NAMALWA (cell line): ENCODE measurements at regions not wholly inside any gene's neighbourhood (a gene's known extent, or its start where the extent isn't known, plus 50 kb on each side); places are given as distances from the start of the nearest gene placed in this dataset.
"Not testable (repeated sequence)": the region's sequence is repeated elsewhere in the genome, so short reads cannot be mapped to it uniquely, and the experiment has no call there.

Source experiments
- DNase-seq: peaks from one replicate; pipeline ENCODE4 v3.0.0-alpha.2; 2015; ENCODE audit warnings: low spot score

DNA sequence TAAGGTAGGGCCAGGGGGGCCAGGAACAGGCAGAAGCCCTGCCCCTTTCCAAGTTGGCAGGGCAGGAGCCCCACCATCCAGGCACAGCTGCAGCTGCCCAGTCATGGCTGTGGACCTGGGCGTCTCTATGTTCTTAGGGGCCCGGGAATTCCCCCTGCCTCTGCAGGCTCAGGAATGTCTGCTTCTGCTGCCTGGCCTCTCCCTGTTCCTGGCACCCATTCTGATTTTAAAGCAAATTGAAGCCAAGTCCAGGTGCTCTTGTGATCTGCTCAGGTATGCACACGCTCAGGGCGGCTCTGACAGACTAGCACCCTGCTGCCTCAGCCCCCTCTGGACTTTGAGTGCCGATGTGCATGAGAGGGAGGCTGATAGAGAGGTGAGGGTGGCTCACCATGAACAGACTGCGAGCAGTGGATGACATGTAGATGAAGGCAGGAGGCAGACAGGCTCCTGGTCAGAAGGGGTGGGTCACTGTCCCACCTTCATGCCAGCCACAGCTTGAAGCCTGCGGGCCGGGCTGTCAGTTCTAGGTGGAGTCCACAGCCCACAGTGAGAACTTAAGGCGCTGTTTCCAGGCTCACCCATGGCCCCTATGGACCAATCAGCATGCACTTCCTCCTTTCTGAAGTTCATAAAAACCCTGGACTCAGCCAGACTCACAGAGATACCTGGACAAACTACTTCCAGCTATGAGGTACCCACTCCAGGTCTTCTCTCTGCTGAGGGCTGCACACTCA is 747.8 kb upstream of the GBE1 start:
- no peak for DNase-seq

DNA sequence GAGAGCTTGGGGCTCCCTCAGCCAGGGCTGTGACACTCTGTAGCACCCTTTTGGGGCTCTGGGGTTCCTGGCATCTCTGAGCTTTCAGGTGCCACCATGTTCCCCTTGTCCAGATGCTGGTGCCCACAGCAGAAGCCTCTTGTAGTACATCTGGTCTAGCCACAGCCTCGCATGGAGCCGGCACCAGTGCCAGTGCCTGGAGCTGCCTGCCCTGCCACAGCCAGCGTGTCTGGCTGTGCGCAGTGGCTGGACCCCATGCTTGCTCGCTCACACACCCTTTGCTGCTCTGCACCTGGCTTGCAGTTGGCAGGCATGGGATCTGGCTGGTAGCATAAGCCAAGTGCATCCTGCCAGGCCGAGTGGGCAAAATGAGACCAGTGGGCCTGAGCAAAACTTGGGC is 744.8 kb upstream of the GBE1 start:
- DNase-seq = no peak

DNA sequence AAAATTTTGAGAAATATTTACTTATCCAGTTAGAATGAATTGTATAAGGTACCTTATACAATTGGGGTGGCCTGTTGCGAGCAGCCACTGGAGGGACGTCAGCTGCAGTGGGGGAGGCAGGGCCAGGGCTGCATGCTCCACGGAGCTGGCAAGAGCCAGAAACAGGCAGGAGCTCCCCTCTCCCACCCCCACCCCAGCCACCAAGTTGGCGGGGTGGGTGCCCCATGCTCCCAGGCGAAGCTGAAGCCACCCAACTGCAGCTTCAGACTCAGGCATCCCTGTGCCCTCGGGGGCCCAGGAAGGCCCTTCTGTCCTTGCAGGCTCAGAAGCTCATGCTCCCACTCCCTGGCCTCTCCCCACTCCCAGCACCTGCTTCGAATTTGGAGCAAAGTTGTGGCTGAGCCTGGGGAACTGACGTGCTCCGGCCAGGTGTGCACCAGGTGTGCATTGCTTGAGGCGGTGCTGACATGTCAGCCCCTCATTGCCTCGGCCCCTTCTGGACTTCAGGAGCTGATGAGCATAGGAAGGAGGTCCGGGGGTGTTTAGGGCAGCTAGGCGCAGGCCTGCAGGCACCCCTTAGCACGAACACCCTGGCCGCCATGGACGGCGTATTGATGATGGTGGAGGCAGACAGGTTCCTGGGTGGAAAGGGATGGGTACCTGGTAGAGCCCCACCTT is 743.8 kb upstream of the GBE1 start:
- no peak for DNase-seq

DNA sequence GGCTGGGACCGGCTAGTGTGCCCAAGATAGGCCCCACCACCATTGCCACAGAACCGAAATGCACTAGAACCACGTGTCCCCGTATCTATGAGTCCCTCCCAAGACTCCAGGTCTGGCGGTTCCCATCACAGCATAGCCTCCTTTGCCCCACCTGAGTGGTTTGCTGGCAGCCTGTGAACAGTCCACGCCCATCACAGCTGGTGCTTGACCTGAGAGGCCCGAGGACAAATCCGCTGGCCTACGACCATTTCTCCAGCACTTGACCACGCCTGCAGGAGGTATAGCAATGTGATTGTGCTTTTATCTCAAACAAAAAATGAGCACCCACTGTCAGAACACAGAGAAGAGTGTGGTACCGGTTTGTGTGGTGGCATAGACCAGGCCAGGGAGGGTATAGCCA is 736.7 kb upstream of the GBE1 start:
- DNase-seq = no peak

DNA sequence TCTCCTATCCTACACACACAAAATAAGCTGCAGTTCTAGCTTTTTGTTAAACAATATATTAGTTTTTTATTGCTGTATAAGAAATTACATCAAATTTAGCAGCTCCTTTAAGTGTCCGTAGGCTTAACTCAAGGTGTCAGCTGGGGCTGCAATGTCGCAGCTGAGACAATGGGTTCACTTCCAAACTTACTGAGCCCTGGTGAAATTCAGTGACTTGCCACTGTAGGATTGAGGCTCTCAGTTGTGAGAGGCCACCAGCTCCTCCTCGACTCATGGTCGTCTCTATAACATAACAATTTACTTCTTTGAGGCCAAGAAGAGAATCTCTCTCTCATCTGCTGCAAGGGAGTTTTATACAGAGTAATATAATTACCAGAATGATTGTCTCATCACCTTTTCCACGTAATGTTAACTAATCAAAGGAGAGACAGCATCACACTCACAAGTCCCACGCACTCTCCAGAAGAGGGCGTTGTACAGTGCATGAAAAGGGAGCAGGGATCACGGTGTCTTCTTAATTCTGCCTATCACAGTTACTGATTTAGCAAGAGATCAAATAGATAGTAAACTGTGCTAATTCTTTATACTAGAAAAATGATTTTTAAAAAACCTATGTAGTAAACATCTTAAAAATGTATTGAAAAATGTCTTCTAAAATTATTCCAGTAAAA is 735.6 kb upstream of the GBE1 start:
- peak; percentile 39 for DNase-seq

DNA sequence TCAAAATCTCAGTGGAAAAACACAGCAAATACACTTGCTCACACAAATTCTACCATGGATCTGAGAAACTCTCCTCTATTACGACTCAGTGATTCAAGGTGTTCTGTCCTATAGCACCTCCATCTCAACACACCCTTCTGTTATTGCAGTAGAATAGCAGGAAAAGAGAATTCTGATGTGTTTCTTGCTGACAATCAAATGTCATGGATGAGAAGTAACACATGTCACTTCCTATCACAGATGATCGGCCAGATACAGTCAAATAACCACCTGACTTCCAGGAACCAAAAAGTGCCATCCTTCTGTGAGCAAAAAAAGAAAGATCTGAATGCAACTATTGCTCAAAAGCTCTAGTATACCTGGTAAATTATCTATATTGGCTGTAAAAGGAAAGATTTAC is 734.2 kb upstream of the GBE1 start:
- DNase-seq = no peak

DNA sequence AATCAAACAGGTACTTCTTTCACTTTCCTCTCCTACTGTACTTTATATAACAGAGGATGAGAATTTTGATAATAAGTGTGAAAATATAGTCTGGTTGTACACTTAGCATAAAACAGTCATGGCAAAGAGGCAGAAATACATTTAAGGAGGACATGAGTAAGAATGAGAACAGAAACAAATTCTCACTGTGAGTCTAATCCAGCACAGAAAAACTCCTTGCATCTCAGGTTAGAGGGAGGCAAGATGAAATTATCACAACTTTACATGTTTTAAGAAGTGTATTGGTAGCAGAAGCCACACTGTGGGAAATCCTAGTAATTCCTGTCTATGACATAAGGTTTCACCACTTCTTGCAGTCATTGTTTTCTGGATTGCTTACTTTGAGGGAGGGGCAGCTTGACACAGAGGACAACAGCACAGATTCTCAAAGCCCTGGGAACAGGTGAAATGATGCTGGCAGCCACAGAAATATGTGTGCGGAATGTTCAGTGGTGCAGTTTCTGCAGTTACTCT is 733.6 kb upstream of the GBE1 start:
- no peak for DNase-seq

DNA sequence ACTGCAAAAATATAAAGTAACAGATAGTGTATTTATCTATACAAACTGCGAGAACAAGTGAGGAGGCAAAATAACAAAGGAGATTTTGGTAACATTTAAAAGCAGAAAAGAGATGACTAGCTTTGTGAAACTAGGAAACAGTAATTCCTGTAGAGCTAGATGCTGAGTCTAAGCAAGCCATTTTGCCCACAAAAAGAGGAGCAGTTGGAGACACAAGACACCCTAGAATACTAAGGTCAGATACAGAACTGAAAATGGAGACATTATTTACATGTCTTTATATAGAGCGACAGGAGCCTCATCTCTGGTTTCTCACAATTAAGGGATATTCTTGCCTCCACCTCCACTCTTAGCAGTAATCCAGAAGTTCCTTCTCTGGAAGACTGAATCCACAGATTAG is 732.4 kb upstream of the GBE1 start:
- DNase-seq = no peak

DNA sequence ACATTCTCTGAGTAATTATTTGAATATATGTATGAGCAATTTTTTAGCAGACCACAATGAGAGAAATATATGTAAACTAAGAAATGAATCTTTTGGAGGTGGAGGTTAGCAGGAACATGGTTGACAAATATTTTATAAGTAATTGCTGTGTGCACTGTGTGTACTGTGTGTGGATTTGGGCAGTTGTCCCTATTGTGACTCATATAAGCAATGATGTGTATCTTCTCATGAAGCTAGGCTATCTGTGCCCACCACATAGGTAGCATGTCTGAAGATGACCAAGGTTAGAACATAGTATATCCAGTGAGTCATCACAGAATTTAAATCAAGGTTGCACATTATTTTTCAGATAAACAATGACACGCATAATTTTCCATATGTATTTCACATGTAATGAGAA is 713.9 kb upstream of the GBE1 start:
- no peak for DNase-seq

DNA sequence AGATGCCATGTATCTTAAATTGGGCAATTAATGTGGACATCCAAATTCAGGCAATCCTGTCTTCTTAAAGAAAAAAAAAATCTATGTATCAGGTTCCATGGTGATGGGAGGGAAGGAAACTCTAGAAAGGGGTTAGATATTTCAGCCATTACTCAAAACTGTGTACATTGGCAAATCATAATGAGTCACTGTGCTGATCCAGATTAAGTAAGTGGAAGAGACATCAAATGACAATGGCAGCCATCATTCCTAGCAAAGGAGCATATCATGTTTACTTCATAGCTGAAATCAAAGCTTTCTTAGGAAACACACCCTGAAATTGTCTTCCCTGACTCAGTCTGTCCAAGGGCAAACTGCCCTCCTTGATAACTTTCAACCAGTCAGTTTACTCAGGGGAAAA is 713.3 kb upstream of the GBE1 start:
- no peak for DNase-seq

DNA sequence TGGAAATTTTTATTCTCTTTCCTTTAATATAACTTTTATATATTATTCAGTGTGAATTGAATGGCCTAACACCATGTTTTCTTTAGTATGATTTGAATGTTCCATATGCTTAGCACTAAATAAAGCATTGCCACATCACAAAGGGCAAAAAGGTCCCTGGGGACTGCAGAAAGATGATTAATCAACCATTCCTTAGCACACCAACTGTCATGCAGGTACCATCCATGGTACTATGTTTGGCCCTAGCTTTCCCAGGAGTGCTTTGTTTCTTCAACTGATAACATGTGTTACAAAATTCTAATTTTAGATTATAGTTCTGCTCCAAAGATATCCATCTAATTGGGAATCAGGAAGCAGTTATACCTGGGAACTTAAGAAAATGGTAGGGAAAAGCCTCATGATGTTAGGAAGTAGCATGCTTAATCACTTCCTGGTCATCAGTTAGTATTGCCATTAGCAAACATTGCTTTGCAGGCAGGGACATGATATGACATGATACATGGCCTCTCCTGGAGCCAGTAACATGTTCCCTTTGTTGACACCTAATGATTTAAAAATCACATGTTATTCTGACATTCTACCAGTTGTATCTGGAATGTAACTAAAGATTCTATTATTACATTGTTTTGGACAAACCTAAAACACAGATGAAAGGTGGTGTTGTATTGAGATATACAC is 712.6 kb upstream of the GBE1 start:
- DNase-seq = no peak

DNA sequence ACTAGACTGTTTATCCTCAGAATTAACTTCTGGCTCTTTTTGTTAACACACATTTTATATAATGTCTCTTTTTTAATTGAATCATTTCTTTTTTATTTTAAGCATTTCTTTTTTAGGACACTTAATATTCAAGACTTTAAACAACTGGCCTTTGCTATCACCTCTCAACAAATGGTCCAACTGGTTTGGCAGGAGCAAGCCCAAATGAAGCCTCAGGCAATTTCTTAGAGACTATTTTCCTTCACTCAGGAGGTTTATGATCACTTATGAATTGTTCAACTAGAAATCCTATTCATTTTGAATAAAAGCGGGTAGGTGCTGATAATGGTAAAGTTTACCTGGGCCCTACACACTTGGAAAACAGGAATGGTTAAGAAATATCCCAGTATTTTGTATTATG is 705.6 kb upstream of the GBE1 start:
- DNase-seq = no peak

DNA sequence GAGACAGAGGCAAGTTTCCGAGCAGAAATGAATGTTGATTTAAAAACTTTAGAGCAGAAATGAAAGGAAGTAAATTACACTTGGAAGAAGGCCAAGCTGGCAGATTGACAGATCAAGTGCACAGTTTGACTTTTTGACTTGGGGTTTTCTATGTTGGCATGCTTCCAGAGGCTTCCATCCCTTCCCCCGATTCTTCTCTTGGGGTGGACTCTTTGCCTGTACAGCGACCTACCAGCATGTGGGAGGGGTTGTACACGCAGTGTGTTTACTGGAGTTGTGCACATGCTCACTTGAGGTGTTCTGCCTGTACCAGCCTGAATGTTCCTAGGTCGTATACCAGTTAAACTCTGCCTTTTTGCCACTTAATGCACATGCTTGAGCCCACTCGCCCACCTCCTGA is 701.5 kb upstream of the GBE1 start:
- no peak for DNase-seq

DNA sequence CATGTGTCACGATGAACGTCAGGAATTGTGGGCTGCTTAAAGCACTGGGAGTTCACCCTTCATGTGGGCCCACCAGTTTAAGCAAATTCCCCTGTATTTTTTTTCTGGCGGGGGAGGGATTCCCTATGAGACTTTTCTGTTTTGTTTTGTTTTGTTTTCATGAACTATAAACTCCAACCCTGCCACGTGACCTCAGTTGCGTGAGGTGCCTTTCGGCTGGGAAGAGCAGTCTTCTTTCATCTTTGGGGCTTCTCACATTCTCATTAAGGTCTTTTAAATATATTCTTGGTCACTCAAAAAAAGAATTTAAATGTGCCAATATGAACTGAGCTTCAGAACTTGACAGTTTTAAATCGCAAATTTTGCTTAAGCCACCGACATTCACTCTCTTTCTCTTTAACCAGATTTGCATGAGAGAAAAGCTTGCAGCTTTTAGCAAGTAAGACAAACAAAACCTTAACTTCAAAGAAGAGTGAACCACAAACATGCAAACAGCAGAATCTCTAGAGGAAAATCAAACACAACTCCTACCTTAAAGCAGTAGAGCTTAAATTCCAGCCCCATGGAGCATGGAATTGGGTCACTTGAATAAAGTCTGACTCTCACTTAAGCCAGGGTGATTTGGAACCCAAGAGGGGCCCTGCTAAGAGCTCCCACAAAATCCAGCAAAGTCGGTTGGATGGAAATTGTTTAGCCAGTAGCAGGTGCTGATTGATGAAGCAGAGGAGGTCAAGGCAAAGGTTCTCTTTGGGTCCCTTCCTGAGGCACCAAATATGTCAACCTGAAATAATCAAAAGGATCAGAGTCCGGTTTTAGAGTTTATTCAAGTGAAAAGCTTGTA is 699.8 kb upstream of the GBE1 start:
- no peak for DNase-seq

DNA sequence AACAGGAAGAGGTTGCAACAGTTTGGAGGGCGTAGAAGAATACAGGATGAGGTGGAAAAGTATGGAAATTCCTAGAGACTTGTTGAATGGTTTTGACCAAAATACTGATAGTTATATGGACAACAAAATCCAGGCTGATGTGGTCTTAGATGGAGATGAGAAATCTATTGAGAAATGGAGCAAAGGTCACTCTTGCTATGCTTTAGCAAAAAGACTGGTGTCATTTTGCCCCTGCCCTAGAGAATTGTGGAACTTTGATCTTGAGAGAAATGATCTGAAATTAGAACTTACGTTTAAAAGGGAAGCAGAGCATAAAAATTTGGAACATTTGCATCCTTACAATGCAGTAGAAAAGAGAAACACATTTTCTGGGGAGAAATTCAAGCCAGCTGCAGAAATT is 686.9 kb upstream of the GBE1 start:
- DNase-seq = no peak

DNA sequence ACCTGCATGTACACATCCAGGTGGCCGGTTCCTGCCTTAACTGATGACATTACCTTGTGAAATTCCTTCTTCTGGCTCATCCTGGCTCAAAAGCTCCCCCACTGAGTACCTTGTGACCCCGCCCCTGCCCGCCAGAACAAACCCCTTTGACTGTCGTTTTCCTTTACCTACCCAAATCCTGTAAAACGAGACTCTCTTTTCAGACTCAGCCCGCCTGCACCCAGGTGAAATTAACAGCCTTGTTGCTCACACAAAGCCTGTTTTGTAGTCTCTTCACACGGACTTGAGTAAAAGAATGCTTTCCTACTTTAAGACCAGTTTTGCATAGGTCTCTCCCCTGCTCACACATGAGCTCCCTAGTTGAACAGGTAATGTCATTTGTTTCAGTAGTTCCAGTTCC is 667.4 kb upstream of the GBE1 start:
- DNase-seq = not testable (repeated sequence)

DNA sequence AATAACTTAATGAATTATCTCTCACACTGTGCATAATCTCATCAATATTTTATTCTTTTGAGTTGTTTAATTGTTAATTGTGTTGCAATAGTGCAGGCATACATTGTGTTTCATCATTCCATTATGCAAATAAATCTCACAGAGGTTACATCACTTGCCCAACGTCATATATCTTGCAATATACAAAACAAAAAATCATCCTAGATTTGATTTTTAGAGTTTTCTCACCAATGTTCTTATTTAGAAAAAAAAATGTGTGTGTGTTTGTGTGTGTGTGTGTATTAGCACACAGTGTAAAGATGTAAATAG is 662.5 kb upstream of the GBE1 start:
- DNase-seq = no peak

DNA sequence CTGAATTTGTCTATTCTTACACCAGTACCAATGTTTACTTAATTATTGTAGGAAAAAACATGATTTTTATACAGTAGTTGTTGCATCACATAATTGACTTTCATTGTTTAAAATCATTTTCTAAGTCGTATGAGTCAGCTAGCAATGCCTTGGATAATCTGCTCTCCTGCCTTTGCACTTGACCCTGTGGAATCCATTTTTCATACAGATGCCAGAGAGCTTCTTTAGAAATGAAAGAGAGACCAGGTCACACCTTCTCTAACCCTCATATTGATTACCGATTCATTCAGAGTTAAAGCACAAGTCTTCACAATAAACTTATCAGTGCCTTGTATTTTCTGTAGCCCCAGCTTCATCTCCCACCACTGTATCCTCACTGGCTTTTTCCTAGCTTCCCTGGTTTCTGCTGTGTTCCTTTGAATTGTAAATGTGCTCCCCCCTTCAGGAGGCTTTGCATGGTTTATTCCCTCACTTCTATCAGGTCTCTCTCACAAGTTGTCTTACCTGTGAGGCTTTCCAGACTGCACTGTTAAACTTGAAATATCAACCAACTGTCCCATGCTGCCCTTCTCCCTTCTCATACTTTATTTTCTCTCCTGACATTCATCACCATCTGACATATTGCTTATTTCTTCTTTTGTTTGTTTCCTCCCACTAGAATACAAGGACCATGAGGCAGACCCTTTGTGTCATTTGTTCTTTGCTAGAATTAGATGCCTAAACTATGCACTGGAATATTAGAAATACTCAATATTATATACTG is 662.0 kb upstream of the GBE1 start:
- no peak for DNase-seq

DNA sequence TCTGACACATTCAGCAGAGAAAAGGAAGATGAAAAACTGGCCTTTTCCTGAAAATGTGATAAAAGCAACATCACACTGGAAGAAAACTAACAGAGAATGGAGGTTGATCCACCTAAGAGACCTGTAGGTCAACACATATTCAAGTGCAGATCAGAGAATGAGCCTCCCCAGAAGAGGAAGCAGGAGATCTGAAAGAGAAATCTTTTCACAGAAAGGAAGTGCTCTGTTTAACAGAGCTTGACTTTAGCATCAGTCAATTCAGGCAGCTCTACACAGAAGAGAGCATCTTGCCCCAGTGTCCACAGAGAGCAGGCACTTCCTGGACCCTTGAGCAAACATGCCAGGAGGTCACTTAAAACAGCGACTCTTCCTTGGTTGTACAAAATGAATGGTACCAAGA is 655.4 kb upstream of the GBE1 start:
- no peak for DNase-seq

DNA sequence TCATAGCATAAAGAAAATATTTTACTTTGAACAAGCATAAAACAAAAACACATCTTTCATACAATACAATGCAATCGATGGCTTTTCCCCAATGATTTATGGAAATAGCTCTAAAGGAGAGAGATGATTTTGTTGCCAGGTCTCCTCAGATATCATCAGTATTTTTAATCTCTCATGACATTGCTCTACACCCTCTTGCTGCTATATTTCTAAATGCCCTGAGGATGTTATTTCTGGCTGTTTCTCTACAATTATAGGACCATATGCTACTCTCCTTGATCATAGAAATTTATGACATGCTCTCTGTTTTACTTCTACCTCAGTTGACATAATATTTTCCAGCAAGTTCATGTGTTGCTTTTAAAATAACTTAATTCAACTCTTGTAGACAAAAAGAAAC is 654.9 kb upstream of the GBE1 start:
- no peak for DNase-seq

DNA sequence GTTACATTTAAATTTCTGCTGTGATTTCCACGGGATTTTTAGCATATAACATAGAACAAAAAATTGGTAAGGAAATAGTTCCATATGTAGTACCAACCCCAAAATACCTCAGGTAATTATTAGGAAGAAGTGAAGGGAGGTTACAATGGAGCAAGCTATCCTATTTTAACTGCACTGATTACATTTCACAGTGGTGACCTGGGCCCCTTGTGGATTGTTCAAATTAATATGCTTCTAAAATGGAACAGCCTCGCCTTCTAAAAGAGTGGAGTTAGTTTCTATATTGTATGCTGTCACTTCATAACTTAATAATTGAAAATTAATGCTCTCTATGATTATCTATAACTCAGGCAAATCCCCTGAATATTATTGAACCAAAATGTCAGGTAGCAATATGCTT is 651.7 kb upstream of the GBE1 start:
- no peak for DNase-seq
